ENCODE measurements at regions not wholly inside any gene's neighbourhood (a gene's known extent, or its start where the extent isn't known, plus 50 kb on each side); places are given as distances from the start of the nearest gene placed in this dataset.

- ATAC-seq (no peak), DNase-seq (no peak)
- intact Hi-C loops (cut with DNase I; ENCODE audit: low total_unique reads): no loop called here
- no peak overlapping the region for H3K27ac ChIP-seq
- in situ Hi-C loops (cut with MboI; ENCODE audit: low sequenced_read_pairs in 4 of 4): no loop called here
- H3K36me3 ChIP-seq: no peaks in the 10 kb centered on the region
- H3K4me1 ChIP-seq: no peaks in the 10 kb centered on the region
- no peak overlapping the region for H3K4me3 ChIP-seq
- H3K9me3 ChIP-seq: no peaks in the 10 kb centered on the region
- H3K27me3 ChIP-seq: no peaks in the 10 kb centered on the region
- TF ChIP-seq POLR2A (IDR thresholded peaks at IDR 0.05) (no peak), CTCF (IDR thresholded peaks at IDR 0.05 in 4 of 5, conservative IDR thresholded peaks at IDR 0.05 in 1 of 5) (no peak)
Measured at GRCh38 chr7:136290351-136290750, 313.2 kb upstream of the MTPN start.

- ATAC-seq: no peak
- H3K27ac ChIP-seq: no peak overlapping the region
- intact Hi-C loops (cut with DNase I; ENCODE audit: low total_unique reads): no loop called here
- H3K4me1 ChIP-seq: no peaks in the 10 kb centered on the region
- no peaks in the 10 kb centered on the region for H3K27me3 ChIP-seq
- in situ Hi-C loops (cut with MboI; ENCODE audit: low sequenced_read_pairs in 4 of 4): no loop called here
- H3K9me3 ChIP-seq: no peaks in the 10 kb centered on the region
- H3K36me3 ChIP-seq: no peaks in the 10 kb centered on the region
- TF ChIP-seq CTCF (IDR thresholded peaks at IDR 0.05 in 4 of 5, conservative IDR thresholded peaks at IDR 0.05 in 1 of 5) (no peak), POLR2A (IDR thresholded peaks at IDR 0.05) (no peak)
- DNase-seq: no peak
- no peak overlapping the region for H3K4me3 ChIP-seq
Measured at GRCh38 chr7:136278057-136278456, 300.9 kb upstream of the MTPN start.

- DNase-seq (no peak), ATAC-seq (no peak)
- Histone ChIP-seq H3K9me3 (no peaks in the 10 kb centered on the region), H3K4me3 (no peak overlapping the region), H3K27ac (no peak overlapping the region), H3K36me3 (no peaks in the 10 kb centered on the region), H3K4me1 (no peaks in the 10 kb centered on the region), H3K27me3 (no peaks in the 10 kb centered on the region)
- in situ Hi-C loops (cut with MboI; ENCODE audit: low sequenced_read_pairs in 4 of 4): no loop called here
- TF ChIP-seq POLR2A (IDR thresholded peaks at IDR 0.05) (no peak), CTCF (IDR thresholded peaks at IDR 0.05 in 4 of 5, conservative IDR thresholded peaks at IDR 0.05 in 1 of 5) (no peak)
- intact Hi-C loops (cut with DNase I; ENCODE audit: low total_unique reads): no loop called here
Measured at GRCh38 chr7:136275794-136276193, 298.6 kb upstream of the MTPN start.

GRCh38 chr7:136274636-136275345 lies 297.6 kb upstream of the MTPN start:
- intact Hi-C loops (cut with DNase I; ENCODE audit: low total_unique reads) (no loop called here), in situ Hi-C loops (cut with MboI; ENCODE audit: low sequenced_read_pairs in 4 of 4) (no loop called here)
- ATAC-seq: no peak
- DNase-seq: no peak
- H3K4me1 ChIP-seq: no peaks in the 10 kb centered on the region
- TF ChIP-seq POLR2A (IDR thresholded peaks at IDR 0.05) (no peak), CTCF (IDR thresholded peaks at IDR 0.05 in 4 of 5, conservative IDR thresholded peaks at IDR 0.05 in 1 of 5) (no peak)
- no peaks in the 10 kb centered on the region for H3K9me3 ChIP-seq
- no peaks in the 10 kb centered on the region for H3K27me3 ChIP-seq
- no peak overlapping the region for H3K27ac ChIP-seq
- no peak overlapping the region for H3K4me3 ChIP-seq
- no peaks in the 10 kb centered on the region for H3K36me3 ChIP-seq

GRCh38 chr7:136272934-136273333 lies 295.8 kb upstream of the MTPN start:
- ATAC-seq (no peak), DNase-seq (no peak)
- TF ChIP-seq CTCF (IDR thresholded peaks at IDR 0.05 in 4 of 5, conservative IDR thresholded peaks at IDR 0.05 in 1 of 5) (no peak), POLR2A (IDR thresholded peaks at IDR 0.05) (no peak)
- H3K4me1 ChIP-seq: no peaks in the 10 kb centered on the region
- H3K4me3 ChIP-seq: no peak overlapping the region
- H3K36me3 ChIP-seq: no peaks in the 10 kb centered on the region
- H3K27ac ChIP-seq: no peak overlapping the region
- no peaks in the 10 kb centered on the region for H3K9me3 ChIP-seq
- intact Hi-C loops (cut with DNase I; ENCODE audit: low total_unique reads) (no loop called here), in situ Hi-C loops (cut with MboI; ENCODE audit: low sequenced_read_pairs in 4 of 4) (no loop called here)
- no peaks in the 10 kb centered on the region for H3K27me3 ChIP-seq

Data from gastrocnemius medialis (tissue), 4 donors.